DND-41 (cell line): ENCODE measurements at regions not wholly inside any gene's neighbourhood (a gene's known extent, or its start where the extent isn't known, plus 50 kb on each side); places are given as distances from the start of the nearest gene placed in this dataset.

Experiments used
- ATAC-seq: fragments of 200-7000 bp; cut with Tn5 transposase; 3 replicates; pipeline ENCODE4 v1.9.1; 2021; ENCODE audit warnings: low read depth; ENCODE audit not compliant: insufficient read depth
- DNase-seq: peaks from one replicate; pipeline ENCODE4 v3.0.0-alpha.2; 2020
- H2AFZ ChIP-seq: 2 replicates; pipeline ENCODE4 v1.6.0; 2012; ENCODE audit warnings: low read depth, low read length
- H3K27ac ChIP-seq: 2 replicates; pipeline ENCODE4 v1.5.1; 2012; ENCODE audit warnings: low read length, inconsistent platforms
- H3K27me3 ChIP-seq: fragments of 200-600 bp; sonication (generic); 2 replicates; pipeline ENCODE4 v1.6.0; 2012; ENCODE audit warnings: low read length, mild to moderate bottlenecking, inconsistent platforms; ENCODE audit not compliant: insufficient read depth, poor library complexity
- H3K36me3 ChIP-seq: 2 replicates; pipeline ENCODE4 v1.5.1; 2012; ENCODE audit warnings: low read length, inconsistent platforms; ENCODE audit not compliant: insufficient read depth
- H3K4me1 ChIP-seq: 2 replicates; pipeline ENCODE4 v1.5.1; 2012; ENCODE audit warnings: mild to moderate bottlenecking, low read length; ENCODE audit not compliant: insufficient read depth
- H3K4me2 ChIP-seq: 2 replicates; pipeline ENCODE4 v1.6.0; 2012; ENCODE audit warnings: mild to moderate bottlenecking, moderate library complexity, low read length, inconsistent platforms; ENCODE audit not compliant: insufficient read depth
- H3K4me3 ChIP-seq, 2 experiments: fragments of 200-600 bp in 1 of 2; shearing (Covaris generic) in 1 of 2; 2 replicates each; pipeline ENCODE4 v1.5.1; 2012 to 2016; ENCODE audit warnings: inconsistent platforms in 2 of 2, low read length in 2 of 2, mild to moderate bottlenecking in 2 of 2, low read depth in 1 of 2, moderate library complexity in 1 of 2
- H3K79me2 ChIP-seq: 2 replicates; pipeline ENCODE4 v1.6.0; 2012; ENCODE audit warnings: low read length, inconsistent platforms; ENCODE audit not compliant: insufficient read depth
- H3K9ac ChIP-seq: 2 replicates; pipeline ENCODE4 v1.6.0; 2012; ENCODE audit warnings: low read depth, mild to moderate bottlenecking, inconsistent platforms, low read length, moderate library complexity
- H3K9me3 ChIP-seq: 2 replicates; pipeline ENCODE4 v1.5.1; 2012; ENCODE audit warnings: low read length, moderate library complexity, mild to moderate bottlenecking, inconsistent platforms; ENCODE audit not compliant: insufficient read depth, severe bottlenecking
- H4K20me1 ChIP-seq: 2 replicates; pipeline ENCODE4 v1.6.0; 2012; ENCODE audit warnings: low read length; ENCODE audit not compliant: insufficient read depth
- EZH2 ChIP-seq: IDR thresholded peaks from 3 replicates; pipeline ENCODE4 v1.6.1; 2012; ENCODE audit warnings: borderline replicate concordance, low read depth, mild to moderate bottlenecking, moderate library complexity, low read length, inconsistent platforms; ENCODE audit not compliant: severe bottlenecking
- TF ChIP-seq, protein P1 (sequence below): IDR thresholded peaks from 2 replicates; pipeline ENCODE4 v1.5.1; 2012; ENCODE audit warnings: borderline replicate concordance, low read length, moderate library complexity, mild to moderate bottlenecking; ENCODE audit not compliant: poor library complexity, severe bottlenecking; ENCODE audit errors: extremely low read depth

DNA sequence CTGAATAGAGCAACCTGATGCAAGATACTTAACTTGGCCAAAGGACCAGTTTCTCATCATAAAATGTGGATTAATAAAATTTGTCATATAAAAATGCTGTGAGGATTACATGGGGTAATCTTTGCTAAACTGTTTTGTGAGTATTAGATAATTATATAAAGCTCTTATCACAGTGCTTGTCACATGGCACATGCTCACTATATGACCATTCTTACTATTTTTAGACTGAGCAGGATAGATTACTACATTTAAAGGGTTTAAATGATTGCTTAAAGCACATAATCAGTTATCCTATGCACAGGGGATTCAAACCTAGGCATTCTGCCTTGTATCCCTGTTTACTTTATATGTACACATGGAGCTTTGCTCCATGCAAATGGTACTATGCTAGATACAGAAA lies 82.9 kb upstream of the COL24A1 start:
- Histone ChIP-seq H3K4me2 (no peak overlapping the region), H3K27me3 (no peaks in the 10 kb centered on the region), H3K27ac (no peak overlapping the region), H3K79me2 (no peaks in the 10 kb centered on the region), H3K9ac (no peak overlapping the region), H3K36me3 (no peaks in the 10 kb centered on the region), H4K20me1 (no peaks in the 10 kb centered on the region), H2AFZ (no peak overlapping the region), H3K4me3 (no peak overlapping the region), H3K4me1 (no peaks in the 10 kb centered on the region), H3K9me3 (peaks cover 2% of the 10 kb centered on the region)
- TF ChIP-seq, protein P1, sequence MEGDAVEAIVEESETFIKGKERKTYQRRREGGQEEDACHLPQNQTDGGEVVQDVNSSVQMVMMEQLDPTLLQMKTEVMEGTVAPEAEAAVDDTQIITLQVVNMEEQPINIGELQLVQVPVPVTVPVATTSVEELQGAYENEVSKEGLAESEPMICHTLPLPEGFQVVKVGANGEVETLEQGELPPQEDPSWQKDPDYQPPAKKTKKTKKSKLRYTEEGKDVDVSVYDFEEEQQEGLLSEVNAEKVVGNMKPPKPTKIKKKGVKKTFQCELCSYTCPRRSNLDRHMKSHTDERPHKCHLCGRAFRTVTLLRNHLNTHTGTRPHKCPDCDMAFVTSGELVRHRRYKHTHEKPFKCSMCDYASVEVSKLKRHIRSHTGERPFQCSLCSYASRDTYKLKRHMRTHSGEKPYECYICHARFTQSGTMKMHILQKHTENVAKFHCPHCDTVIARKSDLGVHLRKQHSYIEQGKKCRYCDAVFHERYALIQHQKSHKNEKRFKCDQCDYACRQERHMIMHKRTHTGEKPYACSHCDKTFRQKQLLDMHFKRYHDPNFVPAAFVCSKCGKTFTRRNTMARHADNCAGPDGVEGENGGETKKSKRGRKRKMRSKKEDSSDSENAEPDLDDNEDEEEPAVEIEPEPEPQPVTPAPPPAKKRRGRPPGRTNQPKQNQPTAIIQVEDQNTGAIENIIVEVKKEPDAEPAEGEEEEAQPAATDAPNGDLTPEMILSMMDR = no peak
- TF ChIP-seq EZH2 = no peak
- no peak for ATAC-seq
- DNase-seq = no peak

GRCh38 chr1:86238226-86238625 lies 81.7 kb upstream of the COL24A1 start:
- TF ChIP-seq, protein P1 = no peak
- TF ChIP-seq EZH2 = no peak

GRCh38 chr1:86235852-86236251 lies 79.3 kb upstream of the COL24A1 start:
- Histone ChIP-seq H3K4me3 (no peak overlapping the region), H3K36me3 (no peaks in the 10 kb centered on the region), H4K20me1 (no peaks in the 10 kb centered on the region), H3K27ac (no peak overlapping the region), H3K4me1 (no peaks in the 10 kb centered on the region; the same call in 1 of the 2 replicates), H3K9ac (no peak overlapping the region), H3K27me3 (no peaks in the 10 kb centered on the region), H3K4me2 (no peak overlapping the region), H3K79me2 (no peaks in the 10 kb centered on the region), H3K9me3 (peaks cover 2% of the 10 kb centered on the region), H2AFZ (no peak overlapping the region)
- no peak for ATAC-seq
- TF ChIP-seq, protein P1 = no peak
- no peak for TF ChIP-seq EZH2
- DNase-seq = no peak

More at GRCh38 chr1:86238226-86238625, 81.7 kb upstream of the COL24A1 start:
- Histone ChIP-seq H3K27me3 (no peaks in the 10 kb centered on the region), H3K79me2 (no peaks in the 10 kb centered on the region), H3K9me3 (peaks cover 2% of the 10 kb centered on the region), H3K4me2 (no peak overlapping the region), H3K4me1 (no peaks in the 10 kb centered on the region), H4K20me1 (no peaks in the 10 kb centered on the region), H3K27ac (no peak overlapping the region), H3K36me3 (no peaks in the 10 kb centered on the region), H2AFZ (no peak overlapping the region), H3K9ac (no peak overlapping the region), H3K4me3 (no peak overlapping the region)
- DNase-seq (no peak), ATAC-seq (no peak)

DNA sequence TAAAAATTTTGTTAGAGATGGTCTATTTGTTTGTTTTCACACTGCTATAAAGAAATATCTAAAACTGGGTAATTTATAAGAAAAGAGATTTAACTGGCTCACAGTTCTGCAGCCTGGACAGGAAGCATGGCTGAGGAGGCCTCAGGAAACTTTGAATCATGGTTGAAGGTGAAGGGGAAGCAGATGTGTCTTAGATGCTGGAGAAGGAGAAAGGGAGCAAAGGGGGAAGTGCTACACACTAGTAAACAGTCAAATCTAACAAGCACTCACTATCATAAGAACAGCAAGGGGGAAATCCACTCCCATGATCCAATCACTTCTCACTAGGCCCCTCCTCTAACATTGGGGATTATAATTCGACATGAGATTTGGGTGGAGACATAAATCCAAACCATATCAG lies 76.8 kb upstream of the COL24A1 start:
- DNase-seq (no peak), ATAC-seq (no peak)
- no peak for TF ChIP-seq EZH2
- TF ChIP-seq, protein P1 = no peak
- H3K79me2 ChIP-seq = no peaks in the 10 kb centered on the region
- H3K4me3 ChIP-seq = no peak overlapping the region
- H3K27ac ChIP-seq = no peak overlapping the region
- no peaks in the 10 kb centered on the region for H4K20me1 ChIP-seq
- H3K9ac ChIP-seq = no peak overlapping the region
- no peak overlapping the region for H2AFZ ChIP-seq
- no peaks in the 10 kb centered on the region; the same call in 1 of the 2 replicates for H3K4me1 ChIP-seq
- no peak overlapping the region for H3K4me2 ChIP-seq
- H3K27me3 ChIP-seq = no peaks in the 10 kb centered on the region
- H3K9me3 ChIP-seq = peaks cover 2% of the 10 kb centered on the region
- no peaks in the 10 kb centered on the region for H3K36me3 ChIP-seq
